Pulmonary artery endothelial cell (primary cell): ENCODE measurements at regions not wholly inside any gene's neighbourhood (a gene's known extent, or its start where the extent isn't known, plus 50 kb on each side); places are given as distances from the start of the nearest gene placed in this dataset.

Experiments
- DNase-seq: peaks from one replicate; pipeline ENCODE4 v3.0.0-alpha.2; 2011; ENCODE audit warnings: low read depth, low spot score

DNA sequence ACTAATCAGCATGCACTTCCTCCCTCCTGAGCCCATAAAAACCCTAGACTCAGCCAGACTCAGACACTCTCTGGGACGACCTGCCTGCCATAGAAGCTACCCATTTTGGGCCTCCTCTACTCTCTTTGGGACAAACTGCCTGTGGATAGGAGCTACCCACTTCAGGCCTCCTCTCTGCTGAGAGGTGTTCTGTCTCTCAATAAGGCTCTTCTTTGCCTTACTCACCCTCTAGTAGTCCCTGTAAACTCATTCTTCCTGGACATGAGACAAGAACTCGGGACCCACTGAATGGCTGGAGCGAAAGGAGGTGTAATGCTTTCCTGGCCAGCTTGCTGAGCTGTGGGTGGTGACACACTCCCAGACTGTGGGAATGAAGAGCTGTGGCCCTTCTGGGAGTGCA is 424.8 kb upstream of the FZD8 start:
- no peak for DNase-seq

GRCh38 chr10:36066102-36066501 is 424.0 kb upstream of the FZD8 start:
- no peak for DNase-seq

DNA sequence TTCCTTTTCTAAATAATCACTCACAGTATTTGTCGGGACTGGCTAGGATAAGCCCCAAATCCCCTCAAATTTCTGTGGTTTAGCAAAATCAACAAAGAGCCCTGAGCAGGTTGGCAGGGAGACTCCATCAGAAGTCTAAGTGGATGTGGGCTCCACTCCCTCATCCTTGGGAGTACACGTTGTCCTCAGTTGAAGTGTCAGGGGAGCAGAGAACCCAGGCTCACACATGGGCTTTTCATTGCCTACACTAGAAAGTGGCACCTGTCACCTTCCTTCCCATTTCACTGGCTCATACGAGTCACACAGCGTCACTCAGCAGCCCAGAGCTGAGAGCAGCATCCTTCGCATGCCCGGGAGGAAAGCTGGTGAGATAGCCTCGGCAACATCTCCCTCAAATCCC is 421.3 kb upstream of the FZD8 start:
- DNase-seq, result no peak

DNA sequence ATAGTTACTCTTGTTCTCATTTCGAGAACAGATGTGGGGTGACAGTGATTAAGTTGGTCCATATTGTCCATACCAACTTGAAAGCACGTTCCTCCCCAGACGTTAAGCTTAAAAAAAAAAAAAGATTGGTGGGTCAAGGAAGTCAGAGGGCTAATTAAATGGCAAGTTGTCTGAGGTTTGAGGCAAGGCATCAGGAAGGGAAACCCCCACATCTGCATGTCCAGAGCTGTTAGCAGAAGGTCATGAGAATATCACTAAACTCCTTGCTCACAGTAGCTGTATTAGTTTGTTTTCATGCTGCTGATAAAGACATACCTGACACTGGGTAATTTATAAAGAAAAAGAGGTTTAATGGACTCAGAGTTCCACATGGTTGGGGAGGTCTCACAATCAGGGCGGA is 415.6 kb upstream of the FZD8 start:
- DNase-seq, result no peak

DNA sequence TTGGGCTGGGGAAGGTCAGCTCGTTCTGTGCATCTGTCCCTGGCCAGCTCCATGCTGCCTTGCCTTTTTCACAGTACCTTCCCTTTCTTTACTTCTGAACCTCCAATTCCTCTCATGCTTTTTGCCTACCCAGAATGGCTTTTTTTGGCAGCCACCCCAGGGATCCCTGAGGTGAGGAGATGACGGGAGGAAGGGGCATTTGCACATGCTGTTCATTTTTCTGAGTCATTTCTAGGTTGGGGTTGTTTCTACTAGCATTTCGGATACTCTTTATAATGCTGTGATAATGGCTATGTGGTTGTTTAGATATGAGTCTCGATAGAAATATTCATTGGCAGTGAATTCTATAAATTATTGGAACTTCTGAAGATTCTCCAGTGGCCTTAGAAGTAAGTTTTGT is 415.1 kb upstream of the FZD8 start:
- DNase-seq, result no peak

DNA sequence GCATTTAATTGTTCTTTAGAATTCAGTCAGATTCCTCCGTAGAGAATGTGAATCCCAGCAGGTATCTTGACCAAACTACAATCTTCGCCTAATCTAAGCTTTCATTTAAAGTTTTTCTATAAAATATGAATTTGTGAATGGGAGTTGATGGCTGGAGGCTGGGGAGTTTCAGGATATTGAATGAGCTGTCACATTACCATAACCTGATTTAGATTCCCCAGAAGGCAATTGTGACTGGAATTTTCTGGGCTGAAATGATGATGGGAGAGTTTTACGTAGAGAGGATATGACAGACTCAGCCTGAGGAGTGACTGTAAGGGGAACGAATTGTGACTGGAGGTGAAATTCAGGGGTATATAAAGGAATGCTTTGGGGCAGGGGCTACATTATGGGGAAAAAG is 411.7 kb upstream of the FZD8 start:
- DNase-seq, result no peak

DNA sequence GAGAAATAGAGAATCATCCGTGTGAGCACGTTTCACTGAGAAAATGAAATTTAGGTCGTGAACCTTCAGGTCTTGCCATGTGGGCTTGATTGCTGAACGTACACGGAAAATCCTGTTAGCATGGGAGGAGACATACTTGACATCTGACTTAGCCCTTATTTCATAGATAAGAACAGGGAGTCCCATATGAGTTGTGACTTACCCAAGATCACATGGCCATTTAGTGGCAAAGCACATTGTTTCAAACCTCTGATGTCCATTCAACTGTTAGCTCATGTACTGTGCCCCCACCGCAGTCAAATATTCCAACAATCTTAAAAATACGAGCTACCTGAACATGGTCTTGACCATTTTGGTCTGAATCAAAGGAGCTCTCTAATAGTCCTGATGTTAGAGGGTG is 411.2 kb upstream of the FZD8 start:
- no peak for DNase-seq

- no peak for DNase-seq
Measured at GRCh38 chr10:36051500-36051991, 409.4 kb upstream of the FZD8 start.

GRCh38 chr10:36050763-36051499 is 408.8 kb upstream of the FZD8 start:
- no peak for DNase-seq

DNA sequence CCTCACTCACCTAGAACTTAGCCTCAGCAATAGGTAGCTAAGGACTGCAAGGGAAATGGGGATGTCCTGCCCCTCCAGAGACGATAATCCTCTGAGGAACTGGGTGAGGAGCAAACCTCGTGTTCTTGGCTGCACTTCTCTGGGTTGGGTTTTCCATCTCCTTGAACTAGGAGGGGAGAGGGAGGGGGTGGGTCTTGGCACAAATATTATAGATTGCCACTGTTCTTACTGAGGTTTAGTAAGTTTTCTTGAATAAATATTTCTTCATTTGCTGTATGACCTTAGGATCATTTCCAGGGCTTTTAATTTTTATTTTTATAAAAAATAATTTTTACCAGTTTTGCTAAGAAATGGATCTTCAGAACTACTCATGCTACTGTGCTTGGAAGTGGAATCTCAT is 406.7 kb upstream of the FZD8 start:
- DNase-seq, result no peak

GRCh38 chr10:36048236-36048635 is 406.1 kb upstream of the FZD8 start:
- DNase-seq, result no peak

GRCh38 chr10:36042135-36042534 is 400.0 kb upstream of the FZD8 start:
- no peak for DNase-seq

DNA sequence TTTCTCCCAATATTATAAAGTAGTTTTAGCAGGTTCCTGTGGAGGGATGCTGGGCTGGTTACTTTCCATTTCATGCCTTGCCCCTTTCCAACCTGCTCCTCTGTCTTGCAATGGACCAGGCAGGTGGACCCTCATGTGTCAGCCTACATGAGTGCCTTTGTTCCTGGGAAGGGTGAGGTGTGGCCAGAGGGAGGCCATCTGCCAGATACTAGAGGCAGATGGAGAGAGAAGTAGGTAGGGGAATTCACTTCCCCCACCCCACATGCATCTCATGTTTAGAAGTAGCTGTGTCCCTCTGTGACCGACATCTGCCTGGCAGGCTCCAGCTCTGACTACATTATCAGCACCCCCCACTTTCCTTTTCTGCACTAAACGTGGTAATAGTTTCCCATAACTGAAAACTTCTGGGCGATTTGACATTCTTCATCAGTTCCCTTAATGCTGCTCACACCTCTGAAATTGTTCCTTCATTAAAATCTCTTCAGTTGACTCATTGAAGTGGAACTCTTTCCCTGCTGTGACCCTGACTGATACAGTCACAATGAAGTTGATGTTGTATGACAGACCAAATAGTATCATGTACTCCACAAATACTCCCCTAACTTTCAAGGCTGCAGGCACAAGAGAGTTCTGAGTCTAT is 396.3 kb upstream of the FZD8 start:
- DNase-seq, result no peak

DNA sequence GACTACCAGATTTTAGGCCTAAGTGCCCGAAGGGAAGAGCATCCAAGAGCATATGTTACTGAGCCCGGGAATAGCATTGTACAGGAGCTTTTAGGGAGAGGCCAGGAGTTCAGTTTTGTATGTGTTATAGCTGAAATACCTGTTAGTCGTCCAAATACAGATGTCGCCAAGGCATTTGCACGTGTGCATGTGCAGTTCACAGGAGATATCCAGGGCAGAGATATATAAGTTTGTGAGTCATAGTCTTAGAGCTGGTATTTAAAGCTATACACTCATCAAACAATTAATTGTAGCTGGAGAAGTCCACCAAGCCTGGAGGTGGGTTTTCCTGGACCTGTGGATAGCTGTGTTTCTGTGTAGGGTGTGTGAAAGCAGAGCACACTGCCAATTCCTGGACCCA is 394.0 kb upstream of the FZD8 start:
- DNase-seq, result no peak

DNA sequence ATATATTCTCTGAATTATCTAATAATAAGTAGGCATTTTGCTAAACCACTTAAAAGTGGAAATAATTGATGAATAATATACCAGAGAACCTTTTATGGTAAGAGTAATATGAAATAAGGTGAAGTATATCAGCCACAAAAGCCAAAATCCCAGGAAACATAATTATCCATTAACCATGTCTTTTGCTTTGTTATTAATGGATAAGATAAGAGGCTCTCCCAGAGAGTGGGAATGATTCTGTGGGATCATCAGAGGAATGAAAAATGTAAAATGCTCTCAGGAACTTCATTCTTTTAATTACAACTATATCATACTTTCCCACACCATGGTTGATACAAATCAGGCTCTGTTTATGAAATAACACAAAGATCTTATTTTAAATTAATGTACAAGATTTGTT is 391.7 kb upstream of the FZD8 start:
- no peak for DNase-seq

- DNase-seq, result no peak
Measured at GRCh38 chr10:36030516-36030915, 388.4 kb upstream of the FZD8 start.

- no peak for DNase-seq
Measured at GRCh38 chr10:36026656-36027390, 384.7 kb upstream of the FZD8 start.

DNA sequence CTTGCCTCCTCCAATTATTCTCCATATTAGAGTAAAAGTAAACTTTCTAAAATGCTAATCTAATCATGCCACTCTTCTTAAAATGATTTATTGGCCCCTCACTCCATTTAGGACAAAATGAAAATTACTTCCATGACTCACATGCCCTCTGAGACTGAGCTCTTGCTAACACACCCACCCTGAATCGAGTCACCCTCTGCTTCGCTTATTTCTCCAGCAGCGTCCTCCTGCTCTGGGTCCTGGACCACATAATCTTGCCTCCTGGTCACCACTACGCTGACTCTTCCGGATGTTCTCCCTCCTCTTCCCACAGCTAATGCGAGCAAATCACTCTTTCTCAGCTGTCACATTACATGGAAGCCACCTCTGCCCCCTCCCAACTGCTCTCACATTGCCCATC is 384.0 kb upstream of the FZD8 start:
- DNase-seq, result no peak

- DNase-seq, result no peak
Measured at GRCh38 chr10:36023939-36024338, 381.8 kb upstream of the FZD8 start.

DNA sequence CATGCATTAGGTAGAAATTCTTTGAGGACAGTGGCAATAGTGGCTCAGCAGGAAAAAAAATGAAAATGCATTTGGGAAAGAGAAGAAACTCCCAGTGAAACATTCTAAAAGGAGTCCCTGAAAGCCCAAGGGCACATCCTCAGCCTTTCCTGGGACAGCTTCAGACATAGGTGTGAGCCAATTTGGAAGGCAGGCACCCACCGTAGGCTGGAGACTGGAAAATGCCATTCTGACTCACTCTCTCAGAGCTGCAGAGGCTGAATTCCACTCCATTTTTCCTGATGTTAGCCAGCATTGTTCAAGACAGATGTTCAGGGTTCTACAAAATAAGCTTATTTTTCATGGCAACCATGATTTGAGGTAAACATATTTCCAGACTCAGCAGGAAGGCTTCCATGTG is 379.0 kb upstream of the FZD8 start:
- no peak for DNase-seq

DNA sequence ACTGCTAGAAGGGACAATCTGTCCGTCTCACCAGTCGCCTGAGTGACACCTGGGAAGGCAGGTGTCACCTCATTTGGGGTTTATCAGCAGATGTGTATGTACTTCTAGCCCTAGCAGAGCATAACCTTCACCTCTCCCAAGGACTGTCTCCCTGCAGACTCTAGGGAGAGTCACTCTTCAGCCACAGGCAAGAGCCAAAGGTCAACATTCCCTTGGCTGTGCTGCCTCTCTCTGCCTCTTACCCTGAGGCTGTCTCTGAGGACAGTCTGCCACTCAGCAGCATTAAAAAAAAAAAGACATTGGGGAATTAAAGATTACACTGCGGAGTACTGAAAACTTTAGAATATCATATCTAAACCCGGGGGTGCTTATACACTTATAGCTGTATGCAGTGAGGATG is 377.7 kb upstream of the FZD8 start:
- no peak for DNase-seq

GRCh38 chr10:36018996-36019395 is 376.9 kb upstream of the FZD8 start:
- no peak for DNase-seq

DNA sequence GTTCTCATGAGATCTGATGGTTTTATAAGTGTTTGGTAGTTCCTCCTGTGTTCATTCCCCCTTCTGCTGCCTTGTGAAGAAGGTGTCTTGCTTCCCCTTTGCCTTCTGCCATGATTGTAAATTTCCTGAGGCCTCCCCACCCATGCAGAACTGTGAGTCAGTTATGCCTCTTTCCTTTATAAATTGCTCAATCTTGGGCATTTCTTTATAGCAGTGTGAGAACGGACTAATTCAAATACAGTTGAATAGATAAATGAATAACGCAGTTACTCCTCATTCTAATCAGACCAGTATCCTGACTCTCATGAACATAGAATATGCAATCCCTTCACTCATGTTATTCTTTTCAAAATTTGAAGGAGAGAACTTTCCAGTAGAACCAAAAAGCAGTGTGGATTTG is 375.0 kb upstream of the FZD8 start:
- DNase-seq, result no peak
